ENCODE measurements at regions not wholly inside any gene's neighbourhood (a gene's known extent, or its start where the extent isn't known, plus 50 kb on each side); places are given as distances from the start of the nearest gene placed in this dataset.

DNA sequence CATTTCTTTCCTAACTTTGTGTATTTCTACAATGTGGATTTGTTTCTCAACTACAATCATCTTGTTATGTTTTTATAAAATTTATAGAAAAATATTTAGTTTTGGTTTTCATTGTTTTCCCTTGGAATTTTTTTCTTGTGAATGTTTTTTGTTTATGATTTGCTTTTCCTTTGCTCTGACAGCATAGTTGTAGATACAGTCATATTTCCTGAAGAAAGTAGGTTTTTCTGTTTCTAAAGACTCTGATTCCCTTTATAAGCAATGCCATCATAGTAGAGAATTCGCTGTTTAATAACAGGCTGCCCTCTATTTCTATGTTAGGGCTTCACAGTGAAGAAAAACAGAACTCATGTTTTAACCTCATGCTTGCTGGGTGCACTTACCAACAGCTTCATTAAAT lies 482.3 kb downstream of the ZBBX start:
- no peak for DNase-seq (ENCODE audit: low spot score in 2 of 2)
- Histone ChIP-seq H3K4me1 (no peaks in the 10 kb centered on the region), H3K27me3 (no peaks in the 10 kb centered on the region), H3K4me3 (no peak overlapping the region), H3K27ac (no peak overlapping the region), H3K36me3 (no peaks in the 10 kb centered on the region), H3K9me3 (no peaks in the 10 kb centered on the region)
- no peak for TF ChIP-seq CTCF (IDR thresholded peaks at IDR 0.05)
- intact Hi-C loops (cut with DNase I): no loop called here

GRCh38 chr3:166889241-166889640 lies 490.9 kb downstream of the ZBBX start:
- no peaks in the 10 kb centered on the region for H3K9me3 ChIP-seq
- intact Hi-C loops (cut with DNase I): no loop called here
- no peak overlapping the region for H3K27ac ChIP-seq
- no peaks in the 10 kb centered on the region for H3K4me1 ChIP-seq
- no peaks in the 10 kb centered on the region for H3K27me3 ChIP-seq
- DNase-seq (ENCODE audit: low spot score in 2 of 2): no peak
- H3K36me3 ChIP-seq: no peaks in the 10 kb centered on the region
- TF ChIP-seq CTCF (IDR thresholded peaks at IDR 0.05): no peak
- no peak overlapping the region for H3K4me3 ChIP-seq

DNA sequence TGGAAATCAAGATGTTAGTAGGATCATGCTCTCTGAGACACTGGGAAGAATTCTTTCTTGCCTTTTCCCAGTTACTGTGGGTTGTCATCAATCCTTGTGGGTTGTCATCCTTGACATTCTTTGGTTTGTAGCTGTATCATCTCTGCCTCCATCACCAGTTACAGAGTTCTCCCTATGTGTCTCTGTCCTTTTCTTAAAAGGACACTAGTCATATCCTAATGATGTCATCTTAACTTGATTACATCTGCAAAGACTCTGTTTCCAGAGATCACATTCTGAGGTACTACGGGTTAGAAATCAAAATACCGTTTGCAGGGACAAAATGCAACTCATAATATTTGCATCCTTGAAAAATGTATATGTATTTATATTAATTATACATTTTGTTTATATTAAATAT lies 500.4 kb downstream of the ZBBX start:
- H3K4me3 ChIP-seq: no peak overlapping the region
- no peaks in the 10 kb centered on the region for H3K9me3 ChIP-seq
- no peaks in the 10 kb centered on the region for H3K36me3 ChIP-seq
- H3K27me3 ChIP-seq: no peaks in the 10 kb centered on the region
- H3K4me1 ChIP-seq: no peaks in the 10 kb centered on the region
- TF ChIP-seq CTCF (IDR thresholded peaks at IDR 0.05): no peak
- intact Hi-C loops (cut with DNase I): no loop called here
- no peak for DNase-seq (ENCODE audit: low spot score in 2 of 2)
- no peak overlapping the region for H3K27ac ChIP-seq

DNA sequence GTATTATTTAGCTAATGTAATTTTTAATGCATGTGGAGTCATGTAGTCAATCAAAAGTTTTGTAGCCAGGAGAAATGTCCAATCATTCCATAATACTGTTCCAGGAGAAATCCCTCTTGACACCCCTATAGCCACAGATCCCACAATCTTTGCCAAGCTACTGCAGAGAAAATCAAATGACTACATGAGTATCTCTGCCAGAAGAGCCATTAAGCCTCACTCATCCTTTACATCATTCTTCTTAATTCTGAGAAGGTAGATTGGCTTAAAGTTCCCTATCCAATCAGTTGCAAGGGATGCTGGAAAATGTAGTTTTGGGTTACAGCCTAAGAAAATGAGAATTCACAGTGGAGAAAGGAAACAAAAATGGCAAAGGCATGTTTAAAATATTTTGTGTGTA lies 502.1 kb downstream of the ZBBX start:
- Histone ChIP-seq H3K27ac (no peak overlapping the region), H3K4me3 (no peak overlapping the region), H3K36me3 (no peaks in the 10 kb centered on the region), H3K4me1 (no peaks in the 10 kb centered on the region), H3K27me3 (no peaks in the 10 kb centered on the region), H3K9me3 (no peaks in the 10 kb centered on the region)
- DNase-seq (ENCODE audit: low spot score in 2 of 2): no peak
- intact Hi-C loops (cut with DNase I): no loop called here
- no peak for TF ChIP-seq CTCF (IDR thresholded peaks at IDR 0.05)

GRCh38 chr3:166864473-166865467 lies 515.3 kb downstream of the ZBBX start:
- no peaks in the 10 kb centered on the region for H3K36me3 ChIP-seq
- DNase-seq (ENCODE audit: low spot score in 2 of 2): peak in 1 of 2 donors; percentile 51
- intact Hi-C loops (cut with DNase I): no loop called here
- no peak for TF ChIP-seq CTCF (IDR thresholded peaks at IDR 0.05)
- no peak overlapping the region for H3K27ac ChIP-seq
- H3K27me3 ChIP-seq: no peaks in the 10 kb centered on the region
- no peaks in the 10 kb centered on the region for H3K4me1 ChIP-seq
- H3K4me3 ChIP-seq: no peak overlapping the region
- H3K9me3 ChIP-seq: no peaks in the 10 kb centered on the region

Data from ascending aorta (tissue), 2 donors.